MM.1S (cell line): ENCODE measurements at regions not wholly inside any gene's neighbourhood (a gene's known extent, or its start where the extent isn't known, plus 50 kb on each side); places are given as distances from the start of the nearest gene placed in this dataset.

Experiments used
- CTCF ChIP-seq: fragments of 300-600 bp; sonication (generic); IDR thresholded peaks from 2 replicates; pipeline ENCODE4 v1.5.1; 2016; ENCODE audit warnings: antibody characterized with exemption, low read length, mixed read lengths
- EZH2 ChIP-seq: fragments of 300-600 bp; sonication (generic); optimal IDR thresholded peaks from 2 replicates; pipeline ENCODE3; 2017; ENCODE audit warnings: low read depth, mild to moderate bottlenecking, antibody characterized with exemption, low read length, mixed read lengths
- EZH2phosphoT487 ChIP-seq: fragments of 300-600 bp; sonication (generic); IDR thresholded peaks from 2 replicates; pipeline ENCODE4 v1.6.1; 2018; ENCODE audit warnings: antibody characterized with exemption, low read length

- TF ChIP-seq CTCF (no peak), EZH2 (no peak), EZH2phosphoT487 (no peak)
Measured at GRCh38 chr12:27164330-27165040, 79.6 kb upstream of the STK38L start.
